Vagina (tissue), 2 donors: ENCODE measurements at regions not wholly inside any gene's neighbourhood (a gene's known extent, or its start where the extent isn't known, plus 50 kb on each side); places are given as distances from the start of the nearest gene placed in this dataset.

ENCODE experiments used
- POLR2A ChIP-seq, 2 donors: fragments of 450-650 bp; IDR thresholded peaks; one replicate each; pipeline ENCODE4 v1.6.1; 2017; ENCODE audit warnings: antibody characterized with exemption in 2 of 2, mild to moderate bottlenecking in 2 of 2, moderate library complexity in 2 of 2
- POLR2AphosphoS5 ChIP-seq, 2 donors: sonication (generic); formaldehyde crosslinking; IDR thresholded peaks; one replicate each; pipeline ENCODE4 v1.9.0; 2017; ENCODE audit warnings: antibody characterized with exemption in 2 of 2, mild to moderate bottlenecking in 2 of 2, low read depth in 1 of 2; ENCODE audit not compliant: insufficient read depth in 1 of 2
- TF ChIP-seq, protein P1 (sequence below), 3 experiments: fragments of 450-650 bp in 2 of 3; fragments of 200-600 bp in 1 of 3; sonication (generic) in 1 of 3; IDR thresholded peaks; one replicate each; pipeline ENCODE4 v1.5.1; 2017 to 2019; ENCODE audit warnings: antibody characterized with exemption in 3 of 3, mild to moderate bottlenecking in 2 of 3, moderate library complexity in 2 of 3

DNA sequence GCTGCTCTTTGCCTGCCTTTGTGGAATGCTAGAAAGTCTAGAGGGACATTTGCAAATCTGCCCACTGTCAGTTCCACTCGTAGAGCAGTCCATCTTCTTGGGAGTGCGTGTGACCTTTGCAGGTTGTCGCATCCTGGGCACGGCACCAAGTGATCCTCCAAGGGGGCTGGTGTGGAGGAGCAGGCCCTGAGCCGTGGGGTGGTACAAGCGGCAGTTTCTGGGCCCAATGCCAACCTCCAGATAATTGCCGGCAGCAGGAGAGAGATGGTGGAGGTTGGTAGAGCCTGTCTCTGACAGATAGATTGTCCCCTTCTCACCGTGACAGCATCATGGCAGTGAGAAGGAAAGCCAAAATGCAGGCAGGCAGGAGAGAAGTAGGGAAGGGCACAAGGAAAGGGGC, 150.7 kb upstream of the SLC14A2 start:
- no peak for TF ChIP-seq POLR2AphosphoS5 (IDR thresholded peaks at IDR 0.05; ENCODE audit: insufficient read depth in 1 of 2, low read depth in 1 of 2)
- TF ChIP-seq, protein P1, sequence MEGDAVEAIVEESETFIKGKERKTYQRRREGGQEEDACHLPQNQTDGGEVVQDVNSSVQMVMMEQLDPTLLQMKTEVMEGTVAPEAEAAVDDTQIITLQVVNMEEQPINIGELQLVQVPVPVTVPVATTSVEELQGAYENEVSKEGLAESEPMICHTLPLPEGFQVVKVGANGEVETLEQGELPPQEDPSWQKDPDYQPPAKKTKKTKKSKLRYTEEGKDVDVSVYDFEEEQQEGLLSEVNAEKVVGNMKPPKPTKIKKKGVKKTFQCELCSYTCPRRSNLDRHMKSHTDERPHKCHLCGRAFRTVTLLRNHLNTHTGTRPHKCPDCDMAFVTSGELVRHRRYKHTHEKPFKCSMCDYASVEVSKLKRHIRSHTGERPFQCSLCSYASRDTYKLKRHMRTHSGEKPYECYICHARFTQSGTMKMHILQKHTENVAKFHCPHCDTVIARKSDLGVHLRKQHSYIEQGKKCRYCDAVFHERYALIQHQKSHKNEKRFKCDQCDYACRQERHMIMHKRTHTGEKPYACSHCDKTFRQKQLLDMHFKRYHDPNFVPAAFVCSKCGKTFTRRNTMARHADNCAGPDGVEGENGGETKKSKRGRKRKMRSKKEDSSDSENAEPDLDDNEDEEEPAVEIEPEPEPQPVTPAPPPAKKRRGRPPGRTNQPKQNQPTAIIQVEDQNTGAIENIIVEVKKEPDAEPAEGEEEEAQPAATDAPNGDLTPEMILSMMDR (IDR thresholded peaks at IDR 0.05): no peak
- no peak for TF ChIP-seq POLR2A (IDR thresholded peaks at IDR 0.05)
